HG02981 (cell line): ENCODE measurements at regions not wholly inside any gene's neighbourhood (a gene's known extent, or its start where the extent isn't known, plus 50 kb on each side); places are given as distances from the start of the nearest gene placed in this dataset.
"Not testable (repeated sequence)": the region's sequence is repeated elsewhere in the genome, so short reads cannot be mapped to it uniquely, and the experiment has no call there.

Source experiments
- ATAC-seq: cut with Tn5 transposase; IDR thresholded peaks from one replicate; pipeline ENCODE4 v1.9.1; 2021; ENCODE audit warnings: mild to moderate bottlenecking, moderate library complexity; ENCODE audit not compliant: unreplicated experiment

- no peak for ATAC-seq
Measured at GRCh38 chr2:66251573-66251972, 183.4 kb upstream of the MEIS1 start.

DNA sequence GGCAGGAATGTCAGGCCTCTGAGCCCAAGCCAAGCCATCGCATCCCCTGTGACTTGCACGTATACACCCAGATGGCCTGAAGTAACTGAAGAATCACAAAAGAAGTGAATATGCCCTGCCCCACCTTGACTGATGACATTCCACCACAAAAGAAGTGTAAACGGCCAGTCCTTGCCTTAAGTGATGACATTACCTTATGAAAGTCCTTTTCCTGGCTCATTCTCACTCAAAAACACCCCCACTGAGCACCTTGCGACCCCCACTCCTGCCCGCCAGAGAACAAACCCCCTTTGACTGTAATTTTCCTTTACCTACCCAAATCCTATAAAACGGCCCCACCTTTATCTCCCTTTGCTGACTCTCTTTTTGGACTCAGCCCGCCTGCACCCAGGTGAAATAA is 185.8 kb upstream of the MEIS1 start:
- not testable (repeated sequence) for ATAC-seq

DNA sequence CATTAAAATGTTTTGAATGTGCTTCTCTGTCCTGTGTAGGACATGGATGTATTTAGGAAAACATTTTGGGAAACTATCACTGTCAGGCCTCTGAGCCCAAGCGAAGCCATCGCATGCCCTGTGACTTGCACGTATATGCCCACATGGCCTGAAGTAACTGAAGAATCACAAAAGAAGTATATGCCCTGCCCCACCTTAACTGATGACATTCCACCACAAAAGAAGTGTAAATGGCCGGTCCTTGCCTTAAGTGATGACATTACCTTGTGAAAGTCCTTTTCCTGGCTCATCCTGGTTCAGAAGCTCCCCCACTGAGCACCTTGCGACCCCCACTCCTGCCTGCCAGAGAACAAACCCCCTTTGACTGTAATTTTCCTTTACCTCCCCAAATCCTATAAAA is 191.1 kb upstream of the MEIS1 start:
- ATAC-seq, result not testable (repeated sequence)

- ATAC-seq, result not testable (repeated sequence)
Measured at GRCh38 chr2:66242888-66243287, 192.0 kb upstream of the MEIS1 start.

- ATAC-seq, result no peak
Measured at GRCh38 chr2:66242099-66242789, 192.7 kb upstream of the MEIS1 start.

GRCh38 chr2:66240286-66240685 is 194.6 kb upstream of the MEIS1 start:
- ATAC-seq, result no peak

GRCh38 chr2:66239655-66240054 is 195.3 kb upstream of the MEIS1 start:
- no peak for ATAC-seq

GRCh38 chr2:66237803-66238379 is 197.0 kb upstream of the MEIS1 start:
- ATAC-seq, result no peak

- ATAC-seq, result no peak
Measured at GRCh38 chr2:66236816-66237802, 197.8 kb upstream of the MEIS1 start.

DNA sequence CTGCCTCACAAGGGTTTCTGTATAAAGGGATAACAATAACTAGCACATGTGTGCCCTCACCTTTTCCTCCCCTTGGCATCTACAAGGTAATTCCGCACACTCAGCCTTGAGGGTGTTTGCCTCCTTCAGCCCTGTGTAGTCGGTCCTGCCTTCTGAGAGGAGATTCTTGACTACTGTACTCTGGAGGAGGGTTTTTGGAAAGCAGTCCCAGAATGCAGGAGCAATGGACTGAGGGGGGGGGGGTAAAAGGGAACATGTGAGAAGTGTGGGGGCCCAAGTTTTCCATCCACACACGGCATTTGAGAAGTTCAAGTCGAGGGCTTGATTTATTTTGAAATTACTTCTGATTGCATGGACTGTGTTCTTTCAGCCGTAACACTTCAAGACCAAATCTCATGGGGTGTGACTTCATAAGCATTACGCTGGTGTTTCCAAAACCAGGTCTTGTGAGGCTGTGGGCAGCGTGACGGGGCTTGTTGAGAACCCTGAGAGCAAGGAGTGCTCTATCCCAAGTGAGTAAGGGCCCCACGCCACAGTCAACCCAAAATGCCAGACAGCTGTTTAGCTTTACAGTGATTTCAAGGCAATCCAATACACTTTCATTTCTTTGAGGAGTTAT is 198.7 kb upstream of the MEIS1 start:
- no peak for ATAC-seq

GRCh38 chr2:66235428-66235827 is 199.5 kb upstream of the MEIS1 start:
- no peak for ATAC-seq

GRCh38 chr2:66233981-66234380 is 200.9 kb upstream of the MEIS1 start:
- no peak for ATAC-seq

DNA sequence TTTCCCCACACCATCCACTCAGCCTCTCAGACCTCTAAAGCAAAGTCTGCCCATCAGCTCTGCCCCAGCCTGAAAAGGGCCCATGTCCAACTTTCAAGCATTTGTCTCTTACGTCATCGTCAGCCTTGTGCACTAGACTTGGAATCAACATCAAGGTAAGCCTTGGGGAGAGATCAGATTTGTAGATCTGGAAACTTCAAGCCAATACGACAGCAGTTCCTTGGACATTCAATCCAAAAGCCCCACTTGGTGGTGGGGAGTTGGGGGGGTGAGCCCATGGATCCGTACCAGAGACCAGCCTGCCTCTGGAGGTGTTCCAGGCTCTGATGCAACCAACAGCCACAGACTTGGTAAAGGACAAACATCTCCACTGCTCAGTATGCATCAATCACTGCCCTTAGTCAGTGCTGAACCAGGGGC is 206.8 kb upstream of the MEIS1 start:
- no peak for ATAC-seq

- no peak for ATAC-seq
Measured at GRCh38 chr2:66217039-66217585, 217.8 kb upstream of the MEIS1 start.

DNA sequence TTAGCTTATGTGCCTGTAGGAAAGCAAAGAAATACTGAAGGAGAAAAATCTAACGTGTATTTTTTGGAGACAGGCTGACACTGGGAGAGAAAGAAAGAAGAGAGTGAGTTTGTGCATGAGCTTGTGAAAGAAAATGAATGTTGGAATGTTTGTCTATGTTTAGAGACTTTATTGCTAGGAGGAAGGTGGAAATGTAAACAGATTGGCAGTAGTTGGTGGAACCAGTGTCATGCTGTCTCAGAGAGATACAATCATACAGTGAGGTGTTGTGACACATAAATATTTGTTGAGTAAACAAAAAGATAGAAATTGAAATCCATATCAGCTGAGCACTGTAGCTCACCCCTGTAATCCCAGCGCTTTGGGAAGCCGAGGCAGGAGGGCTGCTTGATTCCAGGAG is 222.2 kb upstream of the MEIS1 start:
- no peak for ATAC-seq

DNA sequence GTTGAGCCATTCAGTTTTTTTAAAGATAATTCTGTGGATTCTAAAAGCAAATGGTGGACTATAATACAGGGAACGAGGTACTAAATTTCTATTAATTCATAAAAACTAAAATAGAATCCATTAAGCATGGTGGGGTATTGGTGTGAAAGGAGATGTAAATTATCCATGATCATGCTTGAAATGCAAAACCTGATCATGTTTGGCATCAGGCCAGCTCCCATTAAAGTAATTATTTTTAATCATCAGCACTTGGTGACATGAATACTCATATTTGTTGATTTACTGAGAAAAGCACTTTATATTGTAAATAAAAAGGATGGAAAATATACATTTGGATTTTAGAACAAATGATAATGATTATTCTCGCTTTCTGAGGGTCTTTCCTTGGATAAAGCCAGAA is 232.3 kb upstream of the MEIS1 start:
- no peak for ATAC-seq

DNA sequence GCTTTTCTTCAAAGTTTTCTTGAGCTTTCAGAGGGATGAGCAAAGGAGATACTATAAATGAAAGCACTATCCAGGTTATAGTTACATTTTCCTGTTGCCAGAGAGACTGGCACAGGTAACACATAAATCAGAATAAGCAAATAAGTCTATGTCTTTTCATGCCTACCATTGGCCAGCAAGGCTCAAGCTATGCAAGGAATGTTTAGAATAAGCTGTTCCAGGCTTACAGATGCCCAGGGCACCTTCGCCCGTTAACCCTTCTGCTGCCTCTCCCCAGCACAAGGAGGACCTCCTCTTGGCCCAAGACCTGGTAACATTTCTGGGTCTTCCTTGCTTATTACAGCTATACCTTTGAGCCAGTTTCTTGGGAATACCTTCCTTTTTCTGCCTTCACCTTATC is 233.7 kb upstream of the MEIS1 start:
- ATAC-seq, result no peak

DNA sequence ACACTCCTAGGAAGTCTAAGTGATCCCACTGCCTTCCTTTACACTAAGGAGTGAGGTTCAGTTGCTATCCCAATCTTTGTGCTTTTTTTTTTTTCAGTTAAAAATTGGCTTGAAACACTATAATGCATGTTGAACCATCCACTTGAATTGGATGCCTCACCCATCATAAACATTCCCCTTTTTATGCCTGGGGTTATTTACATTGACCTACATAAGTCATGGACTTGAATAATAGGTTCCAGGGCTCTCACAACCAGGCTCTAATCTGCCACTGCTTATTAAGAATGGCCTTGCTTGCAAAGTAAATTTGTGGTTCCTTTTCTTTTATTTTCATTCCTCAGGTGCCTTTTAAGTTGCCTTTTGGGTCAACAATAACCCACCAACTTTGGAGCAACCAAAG is 236.1 kb upstream of the MEIS1 start:
- ATAC-seq, result no peak

- no peak for ATAC-seq
Measured at GRCh38 chr2:66192888-66193287, 242.0 kb upstream of the MEIS1 start.

- ATAC-seq, result no peak
Measured at GRCh38 chr2:66191311-66191710, 243.6 kb upstream of the MEIS1 start.

- no peak for ATAC-seq
Measured at GRCh38 chr2:66189553-66189952, 245.4 kb upstream of the MEIS1 start.
